ENCODE measurements at regions not wholly inside any gene's neighbourhood (a gene's known extent, or its start where the extent isn't known, plus 50 kb on each side); places are given as distances from the start of the nearest gene placed in this dataset.

DNA sequence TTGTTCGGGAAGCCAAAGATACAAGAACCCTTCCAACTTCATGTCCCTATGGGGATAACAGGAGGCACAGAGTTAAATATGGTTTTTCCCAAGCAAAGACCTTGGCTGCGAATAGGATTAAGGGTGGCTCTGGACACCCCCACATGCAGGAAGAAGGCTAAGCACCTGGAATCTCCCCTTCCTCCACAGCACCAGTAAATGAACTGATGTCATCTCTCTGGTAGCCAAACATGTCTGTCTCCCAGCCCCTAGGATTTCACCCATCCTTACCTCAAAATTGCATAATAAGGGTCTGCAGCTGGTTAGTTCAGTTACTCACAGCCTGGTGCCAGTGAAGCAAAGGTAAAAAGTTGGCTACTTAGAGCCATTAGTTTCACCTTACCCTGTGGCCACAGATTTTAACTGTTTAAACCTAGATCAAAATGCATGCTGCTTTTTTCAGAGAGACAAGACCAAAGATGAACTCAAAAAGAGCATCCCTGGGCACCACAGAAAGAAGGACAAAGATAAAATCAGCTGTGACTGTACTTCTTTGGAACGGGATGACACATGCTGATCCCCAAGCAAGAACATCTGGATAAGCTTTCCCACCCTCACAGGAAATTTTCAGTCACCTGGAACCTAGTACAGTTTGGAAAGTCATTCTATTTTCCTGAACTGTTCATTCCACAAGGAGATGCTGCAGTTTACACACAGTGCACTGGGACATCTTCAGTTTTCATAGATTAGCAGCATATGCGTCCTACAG lies 77.2 kb upstream of the AKIP1 start:
- peak overlapping the region; percentile 82 for H3K27ac Mint-ChIP-seq
- H3K36me3 Mint-ChIP-seq = peaks cover 10% of the 10 kb centered on the region
- no peak for DNase-seq (ENCODE audit: low spot score in 2 of 2, unreplicated experiment in 2 of 2)
- TF ChIP-seq, protein P1, sequence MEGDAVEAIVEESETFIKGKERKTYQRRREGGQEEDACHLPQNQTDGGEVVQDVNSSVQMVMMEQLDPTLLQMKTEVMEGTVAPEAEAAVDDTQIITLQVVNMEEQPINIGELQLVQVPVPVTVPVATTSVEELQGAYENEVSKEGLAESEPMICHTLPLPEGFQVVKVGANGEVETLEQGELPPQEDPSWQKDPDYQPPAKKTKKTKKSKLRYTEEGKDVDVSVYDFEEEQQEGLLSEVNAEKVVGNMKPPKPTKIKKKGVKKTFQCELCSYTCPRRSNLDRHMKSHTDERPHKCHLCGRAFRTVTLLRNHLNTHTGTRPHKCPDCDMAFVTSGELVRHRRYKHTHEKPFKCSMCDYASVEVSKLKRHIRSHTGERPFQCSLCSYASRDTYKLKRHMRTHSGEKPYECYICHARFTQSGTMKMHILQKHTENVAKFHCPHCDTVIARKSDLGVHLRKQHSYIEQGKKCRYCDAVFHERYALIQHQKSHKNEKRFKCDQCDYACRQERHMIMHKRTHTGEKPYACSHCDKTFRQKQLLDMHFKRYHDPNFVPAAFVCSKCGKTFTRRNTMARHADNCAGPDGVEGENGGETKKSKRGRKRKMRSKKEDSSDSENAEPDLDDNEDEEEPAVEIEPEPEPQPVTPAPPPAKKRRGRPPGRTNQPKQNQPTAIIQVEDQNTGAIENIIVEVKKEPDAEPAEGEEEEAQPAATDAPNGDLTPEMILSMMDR (IDR thresholded peaks at IDR 0.05; ENCODE audit: unreplicated experiment) = no peak
- H3K27me3 Mint-ChIP-seq (ENCODE audit: low read depth) = no peaks in the 10 kb centered on the region
- peaks cover 34% of the 10 kb centered on the region for H3K4me1 Mint-ChIP-seq
- no peaks in the 10 kb centered on the region for H3K9me3 Mint-ChIP-seq
- H3K4me3 Mint-ChIP-seq = no peak overlapping the region

DNA sequence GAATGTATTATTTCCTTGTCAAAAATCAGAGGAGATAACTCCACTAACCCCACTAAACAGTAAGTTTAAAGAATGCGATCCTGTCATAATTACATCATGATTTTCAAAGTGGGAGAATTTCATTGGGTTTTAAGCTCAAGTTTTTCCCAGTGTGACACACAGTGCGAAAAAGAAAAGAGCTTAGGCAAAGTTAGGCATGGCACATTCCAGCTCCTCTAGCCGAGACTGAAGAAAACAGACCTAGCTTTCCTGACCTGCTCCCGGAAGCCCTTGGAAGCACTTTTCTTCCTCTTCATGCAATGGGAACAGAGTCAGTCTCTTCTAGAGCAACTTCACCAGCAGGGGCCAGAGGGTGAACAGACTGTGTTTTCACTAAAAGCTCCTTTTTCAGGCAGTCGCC lies 76.6 kb upstream of the AKIP1 start:
- H3K4me3 Mint-ChIP-seq = no peak overlapping the region
- peak overlapping the region; percentile 68 for H3K27ac Mint-ChIP-seq
- H3K36me3 Mint-ChIP-seq = peaks cover 10% of the 10 kb centered on the region
- DNase-seq (ENCODE audit: low spot score in 2 of 2, unreplicated experiment in 2 of 2) = no peak
- H3K27me3 Mint-ChIP-seq (ENCODE audit: low read depth) = no peaks in the 10 kb centered on the region
- peaks cover 37% of the 10 kb centered on the region for H3K4me1 Mint-ChIP-seq
- H3K9me3 Mint-ChIP-seq = no peaks in the 10 kb centered on the region
- TF ChIP-seq, protein P1 (IDR thresholded peaks at IDR 0.05; ENCODE audit: unreplicated experiment) = no peak

DNA sequence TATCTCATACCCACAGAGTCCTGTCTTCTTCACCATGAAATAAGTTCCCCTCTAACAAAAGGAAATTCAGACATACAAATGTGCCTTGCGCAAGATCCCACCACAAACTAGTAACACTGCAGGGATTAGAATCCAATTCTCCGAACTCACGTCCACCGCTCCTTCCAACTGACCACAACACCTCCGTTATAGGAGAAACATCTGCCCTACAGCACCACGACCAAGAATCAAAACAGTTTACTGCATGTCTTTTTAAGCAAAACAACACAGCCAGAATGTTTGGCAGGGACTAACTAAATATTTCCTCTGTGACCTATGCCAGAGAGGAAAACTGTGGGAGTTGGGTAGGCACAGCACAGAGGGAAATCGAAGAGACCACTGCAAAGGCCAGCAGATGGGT lies 72.7 kb upstream of the AKIP1 start:
- Mint-ChIP-seq H3K4me1 (peaks cover 38% of the 10 kb centered on the region), H3K36me3 (peaks cover 10% of the 10 kb centered on the region), H3K9me3 (no peaks in the 10 kb centered on the region), H3K27me3 (ENCODE audit: low read depth) (no peaks in the 10 kb centered on the region), H3K4me3 (no peak overlapping the region), H3K27ac (no peak overlapping the region)
- no peak for DNase-seq (ENCODE audit: low spot score in 2 of 2, unreplicated experiment in 2 of 2)
- TF ChIP-seq, protein P1 (IDR thresholded peaks at IDR 0.05; ENCODE audit: unreplicated experiment) = no peak

DNA sequence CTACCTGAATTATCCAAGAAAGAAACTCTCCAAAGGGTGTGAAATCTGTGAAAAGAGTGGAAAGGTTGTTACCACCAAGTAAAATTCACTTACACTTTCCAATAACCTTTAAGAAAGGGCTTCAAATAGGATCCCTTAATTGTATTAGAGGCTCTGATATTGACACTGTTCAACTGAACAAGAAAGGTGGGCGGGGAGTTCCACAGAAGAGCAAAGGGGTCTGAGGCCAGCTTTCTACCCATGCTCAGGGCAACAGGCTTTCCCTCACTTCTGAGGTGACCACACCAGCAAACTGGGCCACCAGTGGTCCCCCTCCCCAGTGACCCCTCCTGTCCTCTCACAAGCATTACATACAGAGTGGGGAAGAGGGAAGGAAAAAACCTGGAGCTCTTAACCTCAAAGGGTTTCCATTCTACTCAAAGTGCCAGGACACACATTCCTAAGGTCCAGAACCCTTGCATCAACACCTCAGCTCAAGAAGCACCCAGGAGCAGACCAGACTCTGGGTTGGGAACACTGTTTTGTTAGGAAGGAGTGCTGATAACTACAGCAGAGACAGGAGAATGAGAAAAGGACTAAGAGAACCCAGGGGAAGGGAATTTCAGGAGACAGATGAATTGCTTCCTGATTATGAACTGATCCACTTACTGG lies 71.6 kb upstream of the AKIP1 start:
- Mint-ChIP-seq H3K4me1 (peaks cover 32% of the 10 kb centered on the region), H3K27me3 (ENCODE audit: low read depth) (no peaks in the 10 kb centered on the region), H3K9me3 (no peaks in the 10 kb centered on the region), H3K4me3 (no peak overlapping the region), H3K27ac (peak overlapping the region; percentile 68), H3K36me3 (peaks cover 10% of the 10 kb centered on the region)
- no peak for DNase-seq (ENCODE audit: low spot score in 2 of 2, unreplicated experiment in 2 of 2)
- TF ChIP-seq, protein P1 (IDR thresholded peaks at IDR 0.05; ENCODE audit: unreplicated experiment) = no peak

DNA sequence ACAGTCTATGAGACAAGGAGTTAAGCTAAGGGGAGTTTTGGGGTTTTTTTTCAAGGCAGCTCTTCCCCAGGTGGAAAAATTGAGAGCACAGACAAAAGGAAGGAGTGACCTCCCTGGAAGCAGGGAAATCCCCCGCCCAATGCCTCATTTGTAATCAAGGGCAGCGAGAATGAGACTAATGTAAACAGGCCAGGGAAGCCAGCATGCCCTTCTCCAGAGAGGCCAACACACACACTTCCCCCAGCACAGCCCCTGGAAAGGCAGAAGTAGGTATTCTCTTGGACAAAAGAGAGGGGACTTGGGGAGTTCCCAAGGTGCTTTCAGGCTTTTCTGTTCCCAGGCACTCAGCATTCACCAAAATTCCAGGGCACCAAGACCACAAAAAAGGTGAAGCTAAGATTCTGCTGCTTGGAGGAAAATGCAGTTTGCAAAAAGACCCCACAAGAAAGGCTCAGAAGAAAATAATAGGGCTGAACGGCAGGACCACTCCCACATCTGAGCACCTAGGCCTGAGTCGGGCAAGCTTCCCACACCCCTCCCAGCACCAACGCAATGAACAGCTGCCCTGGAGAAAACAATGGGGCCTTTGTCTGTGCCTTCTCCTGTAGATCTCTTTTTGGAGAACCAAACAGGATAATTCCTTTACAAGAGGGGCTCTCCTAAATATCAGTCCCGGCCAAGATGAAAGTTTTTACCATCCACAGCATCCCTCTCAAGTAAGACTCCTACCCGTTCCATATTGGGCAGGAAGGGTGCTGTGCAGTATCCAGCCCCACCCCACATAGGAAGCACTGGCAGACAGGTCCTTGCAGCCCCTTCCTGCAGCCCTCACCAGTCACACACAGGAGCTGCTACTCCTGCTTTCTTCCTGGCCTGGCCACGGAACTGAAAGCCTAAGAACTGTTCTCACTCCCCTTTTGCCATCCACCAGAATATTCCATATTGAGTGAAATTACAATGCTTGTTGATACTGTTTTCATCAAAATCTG lies 70.7 kb upstream of the AKIP1 start:
- Mint-ChIP-seq H3K27me3 (ENCODE audit: low read depth) (no peaks in the 10 kb centered on the region), H3K36me3 (peaks cover 9% of the 10 kb centered on the region), H3K4me1 (peaks cover 30% of the 10 kb centered on the region), H3K4me3 (no peak overlapping the region), H3K9me3 (no peaks in the 10 kb centered on the region), H3K27ac (peak overlapping the region; percentile 68)
- DNase-seq (ENCODE audit: low spot score in 2 of 2, unreplicated experiment in 2 of 2) = no peak
- TF ChIP-seq, protein P1 (IDR thresholded peaks at IDR 0.05; ENCODE audit: unreplicated experiment) = no peak

All from mesothelial cell of epicardium (in vitro differentiated cells).